Activated CD4-positive, alpha-beta T cell treated with anti-CD3 and anti-CD28 coated beads, Interleukin-2, amount 10 ng/mL, durations not matched to agents 24 days and 14 days (primary cell): ENCODE measurements at regions not wholly inside any gene's neighbourhood (a gene's known extent, or its start where the extent isn't known, plus 50 kb on each side); places are given as distances from the start of the nearest gene placed in this dataset.

Experiments
- DNase-seq: peaks from one replicate; pipeline ENCODE4 v3.0.0; 2022
- H3K27ac Mint-ChIP-seq: one replicate; pipeline ENCODE4 v1.8.0; 2022; ENCODE audit warnings: mild to moderate bottlenecking, mixed read lengths
- H3K27me3 Mint-ChIP-seq: one replicate; pipeline ENCODE4 v1.8.0; 2022; ENCODE audit warnings: mixed read lengths
- H3K36me3 Mint-ChIP-seq: one replicate; pipeline ENCODE4 v1.8.0; 2022; ENCODE audit warnings: low read depth, mild to moderate bottlenecking, mixed read lengths
- H3K4me1 Mint-ChIP-seq: one replicate; pipeline ENCODE4 v1.8.0; 2021; ENCODE audit warnings: mixed read lengths
- H3K4me3 Mint-ChIP-seq: one replicate; pipeline ENCODE4 v1.8.0; 2022; ENCODE audit warnings: mild to moderate bottlenecking, moderate library complexity, mixed read lengths
- H3K9me3 Mint-ChIP-seq: one replicate; pipeline ENCODE4 v1.8.0; 2021; ENCODE audit warnings: mixed read lengths
- intact Hi-C: fragments of 100-400 bp; cut with micrococcal nuclease; formaldehyde crosslinking; loops from one replicate; pipeline ENCODE4 v1.15.1; 2023

- H3K36me3 Mint-ChIP-seq: no peaks in the 10 kb centered on the region
- no peak for DNase-seq
- intact Hi-C loops: no loop called here
- no peak overlapping the region for H3K27ac Mint-ChIP-seq
- no peaks in the 10 kb centered on the region for H3K27me3 Mint-ChIP-seq
- no peak overlapping the region for H3K4me3 Mint-ChIP-seq
- no peaks in the 10 kb centered on the region for H3K4me1 Mint-ChIP-seq
- no peaks in the 10 kb centered on the region for H3K9me3 Mint-ChIP-seq
Measured at GRCh38 chr21:15431053-15431452, 298.7 kb upstream of the USP25 start.

GRCh38 chr21:15433091-15433490 is 296.7 kb upstream of the USP25 start:
- H3K4me1 Mint-ChIP-seq: peaks cover 1% of the 10 kb centered on the region
- H3K27me3 Mint-ChIP-seq: no peaks in the 10 kb centered on the region
- intact Hi-C loops: no loop called here
- no peak for DNase-seq
- no peak overlapping the region for H3K27ac Mint-ChIP-seq
- H3K36me3 Mint-ChIP-seq: no peaks in the 10 kb centered on the region
- no peak overlapping the region for H3K4me3 Mint-ChIP-seq
- H3K9me3 Mint-ChIP-seq: no peaks in the 10 kb centered on the region

GRCh38 chr21:15434163-15434905 is 295.4 kb upstream of the USP25 start:
- H3K36me3 Mint-ChIP-seq: no peaks in the 10 kb centered on the region
- intact Hi-C loops: no loop called here
- H3K4me1 Mint-ChIP-seq: peaks cover 5% of the 10 kb centered on the region
- no peak overlapping the region for H3K4me3 Mint-ChIP-seq
- DNase-seq: no peak
- no peaks in the 10 kb centered on the region for H3K9me3 Mint-ChIP-seq
- no peak overlapping the region for H3K27ac Mint-ChIP-seq
- no peaks in the 10 kb centered on the region for H3K27me3 Mint-ChIP-seq

- Mint-ChIP-seq H3K4me1 (peaks cover 7% of the 10 kb centered on the region), H3K4me3 (no peak overlapping the region), H3K9me3 (no peaks in the 10 kb centered on the region), H3K36me3 (no peaks in the 10 kb centered on the region), H3K27me3 (no peaks in the 10 kb centered on the region), H3K27ac (no peak overlapping the region)
- DNase-seq: no peak
- intact Hi-C loops: loop anchor here (5.0 kb wide), 3 partner anchors 46 to 1054 kb away; partner anchors contain the start of gene HSPA13
Measured at GRCh38 chr21:15436031-15436430, 293.8 kb upstream of the USP25 start.

GRCh38 chr21:15437883-15438282 is 291.9 kb upstream of the USP25 start:
- DNase-seq: peak; percentile 58
- no peaks in the 10 kb centered on the region for H3K27me3 Mint-ChIP-seq
- intact Hi-C loops: loop anchor here (1.0 to 5.0 kb wide), 5 partner anchors 16 to 1056 kb away; partner anchors contain the start of gene HSPA13
- H3K9me3 Mint-ChIP-seq: no peaks in the 10 kb centered on the region
- H3K36me3 Mint-ChIP-seq: no peaks in the 10 kb centered on the region
- H3K4me3 Mint-ChIP-seq: no peak overlapping the region
- no peak overlapping the region for H3K27ac Mint-ChIP-seq
- H3K4me1 Mint-ChIP-seq: peaks cover 7% of the 10 kb centered on the region

- Mint-ChIP-seq H3K4me1 (peaks cover 7% of the 10 kb centered on the region), H3K27ac (no peak overlapping the region), H3K4me3 (no peak overlapping the region), H3K27me3 (no peaks in the 10 kb centered on the region), H3K9me3 (no peaks in the 10 kb centered on the region), H3K36me3 (no peaks in the 10 kb centered on the region)
- no peak for DNase-seq
- intact Hi-C loops: loop anchor here (5.0 kb wide), 3 partner anchors 43 to 1057 kb away; partner anchors contain the start of gene HSPA13
Measured at GRCh38 chr21:15439726-15440125, 290.1 kb upstream of the USP25 start.

- Mint-ChIP-seq H3K4me3 (no peak overlapping the region), H3K4me1 (peaks cover 7% of the 10 kb centered on the region), H3K27ac (no peak overlapping the region), H3K27me3 (no peaks in the 10 kb centered on the region), H3K36me3 (no peaks in the 10 kb centered on the region), H3K9me3 (no peaks in the 10 kb centered on the region)
- DNase-seq: no peak
- intact Hi-C loops: no loop called here
Measured at GRCh38 chr21:15441060-15441493, 288.7 kb upstream of the USP25 start.

- no peaks in the 10 kb centered on the region for H3K27me3 Mint-ChIP-seq
- peaks cover 7% of the 10 kb centered on the region for H3K4me1 Mint-ChIP-seq
- no peak overlapping the region for H3K27ac Mint-ChIP-seq
- DNase-seq: no peak
- intact Hi-C loops: no loop called here
- no peaks in the 10 kb centered on the region for H3K9me3 Mint-ChIP-seq
- no peaks in the 10 kb centered on the region for H3K36me3 Mint-ChIP-seq
- H3K4me3 Mint-ChIP-seq: no peak overlapping the region
Measured at GRCh38 chr21:15441992-15442391, 287.8 kb upstream of the USP25 start.

- Mint-ChIP-seq H3K4me1 (peaks cover 7% of the 10 kb centered on the region), H3K36me3 (no peaks in the 10 kb centered on the region), H3K27ac (no peak overlapping the region), H3K9me3 (no peaks in the 10 kb centered on the region), H3K4me3 (no peak overlapping the region), H3K27me3 (no peaks in the 10 kb centered on the region)
- intact Hi-C loops: no loop called here
- DNase-seq: no peak
Measured at GRCh38 chr21:15442743-15443469, 286.9 kb upstream of the USP25 start.

GRCh38 chr21:15443740-15444117 is 286.1 kb upstream of the USP25 start:
- Mint-ChIP-seq H3K27me3 (no peaks in the 10 kb centered on the region), H3K27ac (no peak overlapping the region), H3K4me3 (no peak overlapping the region), H3K36me3 (no peaks in the 10 kb centered on the region), H3K9me3 (peaks cover 1% of the 10 kb centered on the region), H3K4me1 (peaks cover 4% of the 10 kb centered on the region)
- intact Hi-C loops: no loop called here
- DNase-seq: no peak

- no peaks in the 10 kb centered on the region for H3K36me3 Mint-ChIP-seq
- DNase-seq: no peak
- H3K27me3 Mint-ChIP-seq: no peaks in the 10 kb centered on the region
- H3K9me3 Mint-ChIP-seq: peaks cover 7% of the 10 kb centered on the region
- H3K27ac Mint-ChIP-seq: no peak overlapping the region
- intact Hi-C loops: no loop called here
- peaks cover 3% of the 10 kb centered on the region for H3K4me1 Mint-ChIP-seq
- H3K4me3 Mint-ChIP-seq: no peak overlapping the region
Measured at GRCh38 chr21:15444118-15444960, 285.4 kb upstream of the USP25 start.

- Mint-ChIP-seq H3K27me3 (no peaks in the 10 kb centered on the region), H3K4me3 (no peak overlapping the region), H3K4me1 (peaks cover 3% of the 10 kb centered on the region), H3K36me3 (no peaks in the 10 kb centered on the region), H3K9me3 (peaks cover 7% of the 10 kb centered on the region), H3K27ac (no peak overlapping the region)
- intact Hi-C loops: no loop called here
- DNase-seq: no peak
Measured at GRCh38 chr21:15445327-15445726, 284.5 kb upstream of the USP25 start.

GRCh38 chr21:15446223-15446622 is 283.6 kb upstream of the USP25 start:
- DNase-seq: no peak
- no peaks in the 10 kb centered on the region for H3K36me3 Mint-ChIP-seq
- no peak overlapping the region for H3K27ac Mint-ChIP-seq
- H3K4me1 Mint-ChIP-seq: no peaks in the 10 kb centered on the region
- intact Hi-C loops: no loop called here
- peaks cover 7% of the 10 kb centered on the region for H3K9me3 Mint-ChIP-seq
- no peaks in the 10 kb centered on the region for H3K27me3 Mint-ChIP-seq
- no peak overlapping the region for H3K4me3 Mint-ChIP-seq

GRCh38 chr21:15449556-15449955 is 280.2 kb upstream of the USP25 start:
- Mint-ChIP-seq H3K36me3 (no peaks in the 10 kb centered on the region), H3K4me3 (no peak overlapping the region), H3K9me3 (peaks cover 7% of the 10 kb centered on the region), H3K27me3 (no peaks in the 10 kb centered on the region), H3K4me1 (no peaks in the 10 kb centered on the region), H3K27ac (no peak overlapping the region)
- intact Hi-C loops: no loop called here
- DNase-seq: no peak
